KMS-11 (cell line): ENCODE measurements at regions not wholly inside any gene's neighbourhood (a gene's known extent, or its start where the extent isn't known, plus 50 kb on each side); places are given as distances from the start of the nearest gene placed in this dataset.

ENCODE experiments used
- H2AFZ ChIP-seq: fragments of 200-600 bp; sonication (generic); 2 replicates; pipeline ENCODE4 v1.6.1; 2016; ENCODE audit warnings: antibody characterized with exemption, mixed run types, low read depth
- H3K27ac ChIP-seq: fragments of 200-600 bp; sonication (generic); 2 replicates; pipeline ENCODE4 v1.6.1; 2016; ENCODE audit warnings: mild to moderate bottlenecking, mixed run types
- H3K27me3 ChIP-seq: fragments of 200-600 bp; sonication (generic); 2 replicates; pipeline ENCODE4 v1.6.1; 2017; ENCODE audit warnings: mild to moderate bottlenecking, low read depth, mixed run types, moderate library complexity; ENCODE audit not compliant: insufficient read depth
- H3K36me3 ChIP-seq: fragments of 200-600 bp; sonication (generic); 2 replicates; pipeline ENCODE4 v1.6.1; 2017; ENCODE audit warnings: mild to moderate bottlenecking, mixed run types; ENCODE audit not compliant: insufficient read depth
- H3K4me1 ChIP-seq: fragments of 200-600 bp; sonication (generic); 2 replicates; pipeline ENCODE4 v1.6.1; 2016; ENCODE audit warnings: mild to moderate bottlenecking, low read depth, mixed run types; ENCODE audit not compliant: poor library complexity, severe bottlenecking
- H3K4me2 ChIP-seq: fragments of 200-600 bp; sonication (generic); 2 replicates; pipeline ENCODE4 v1.7.0; 2016; ENCODE audit warnings: mild to moderate bottlenecking, mixed run types
- H3K4me3 ChIP-seq: fragments of 200-600 bp; sonication (generic); IDR thresholded peaks from 2 replicates; pipeline ENCODE4 v1.6.1; 2017; ENCODE audit warnings: low read depth, low read length, mixed read lengths; ENCODE audit not compliant: insufficient read depth
- H3K79me2 ChIP-seq: fragments of 200-600 bp; sonication (generic); 2 replicates; pipeline ENCODE4 v1.6.1; 2016; ENCODE audit warnings: low read depth, mixed run types; ENCODE audit not compliant: insufficient read depth
- H3K9ac ChIP-seq: fragments of 200-600 bp; sonication (generic); 2 replicates; pipeline ENCODE4 v1.6.1; 2016; ENCODE audit warnings: mild to moderate bottlenecking, mixed run types
- H4K20me1 ChIP-seq: fragments of 200-600 bp; sonication (generic); 2 replicates; pipeline ENCODE4 v1.6.1; 2016; ENCODE audit warnings: mild to moderate bottlenecking, mixed run types; ENCODE audit not compliant: insufficient read depth
- CTCF ChIP-seq: fragments of 200-600 bp; sonication (generic); conservative IDR thresholded peaks from 2 replicates; pipeline ENCODE4 v1.6.1; 2017; ENCODE audit warnings: low read depth, mild to moderate bottlenecking, antibody characterized with exemption, low read length, moderate library complexity, mixed read lengths

GRCh38 chr14:27199272-27199671 is 601.4 kb upstream of the NOVA1 start:
- Histone ChIP-seq H3K79me2 (no peaks in the 10 kb centered on the region), H3K4me2 (no peak overlapping the region), H3K27ac (no peak overlapping the region), H3K4me3 (no peak overlapping the region), H3K4me1 (no peaks in the 10 kb centered on the region), H3K27me3 (no peaks in the 10 kb centered on the region), H3K9ac (no peak overlapping the region), H4K20me1 (no peaks in the 10 kb centered on the region), H2AFZ (no peak overlapping the region), H3K36me3 (no peaks in the 10 kb centered on the region)
- TF ChIP-seq CTCF = no peak

GRCh38 chr14:27205036-27205435 is 607.2 kb upstream of the NOVA1 start:
- no peak overlapping the region for H3K4me2 ChIP-seq
- H3K4me3 ChIP-seq = no peak overlapping the region
- H3K27ac ChIP-seq = no peak overlapping the region
- no peak overlapping the region for H2AFZ ChIP-seq
- H3K27me3 ChIP-seq = no peaks in the 10 kb centered on the region
- no peaks in the 10 kb centered on the region for H4K20me1 ChIP-seq
- H3K4me1 ChIP-seq = no peaks in the 10 kb centered on the region
- no peak overlapping the region for H3K9ac ChIP-seq
- no peaks in the 10 kb centered on the region for H3K36me3 ChIP-seq
- no peak for TF ChIP-seq CTCF
- no peaks in the 10 kb centered on the region for H3K79me2 ChIP-seq

- no peak overlapping the region for H3K27ac ChIP-seq
- H3K36me3 ChIP-seq = no peaks in the 10 kb centered on the region
- no peak overlapping the region for H3K9ac ChIP-seq
- no peaks in the 10 kb centered on the region for H3K79me2 ChIP-seq
- H3K4me1 ChIP-seq = no peaks in the 10 kb centered on the region
- H2AFZ ChIP-seq = no peak overlapping the region
- H3K4me3 ChIP-seq = no peak overlapping the region
- no peaks in the 10 kb centered on the region for H4K20me1 ChIP-seq
- no peak for TF ChIP-seq CTCF
- no peak overlapping the region for H3K4me2 ChIP-seq
- H3K27me3 ChIP-seq = no peaks in the 10 kb centered on the region
Measured at GRCh38 chr14:27211741-27212140, 613.9 kb upstream of the NOVA1 start.

- no peak overlapping the region for H2AFZ ChIP-seq
- H3K9ac ChIP-seq = no peak overlapping the region
- H3K4me1 ChIP-seq = no peaks in the 10 kb centered on the region
- H3K27me3 ChIP-seq = no peaks in the 10 kb centered on the region
- no peaks in the 10 kb centered on the region for H3K36me3 ChIP-seq
- no peak overlapping the region for H3K27ac ChIP-seq
- H3K4me2 ChIP-seq = no peak overlapping the region
- H4K20me1 ChIP-seq = no peaks in the 10 kb centered on the region
- TF ChIP-seq CTCF = no peak
- H3K4me3 ChIP-seq = no peak overlapping the region
- no peaks in the 10 kb centered on the region for H3K79me2 ChIP-seq
Measured at GRCh38 chr14:27222671-27223070, 624.8 kb upstream of the NOVA1 start.

GRCh38 chr14:27223906-27224305 is 626.1 kb upstream of the NOVA1 start:
- Histone ChIP-seq H3K9ac (no peak overlapping the region), H3K27me3 (no peaks in the 10 kb centered on the region), H4K20me1 (no peaks in the 10 kb centered on the region), H2AFZ (no peak overlapping the region), H3K79me2 (no peaks in the 10 kb centered on the region), H3K27ac (no peak overlapping the region), H3K4me2 (no peak overlapping the region), H3K4me1 (no peaks in the 10 kb centered on the region), H3K36me3 (no peaks in the 10 kb centered on the region), H3K4me3 (no peak overlapping the region)
- TF ChIP-seq CTCF = no peak
